NCI-H774 (cell line): ENCODE measurements at regions not wholly inside any gene's neighbourhood (a gene's known extent, or its start where the extent isn't known, plus 50 kb on each side); places are given as distances from the start of the nearest gene placed in this dataset.

Experiments used
- DNase-seq: peaks from one replicate; lab custom pipeline; 2025; lab: John Stamatoyannopoulos, UW

DNA sequence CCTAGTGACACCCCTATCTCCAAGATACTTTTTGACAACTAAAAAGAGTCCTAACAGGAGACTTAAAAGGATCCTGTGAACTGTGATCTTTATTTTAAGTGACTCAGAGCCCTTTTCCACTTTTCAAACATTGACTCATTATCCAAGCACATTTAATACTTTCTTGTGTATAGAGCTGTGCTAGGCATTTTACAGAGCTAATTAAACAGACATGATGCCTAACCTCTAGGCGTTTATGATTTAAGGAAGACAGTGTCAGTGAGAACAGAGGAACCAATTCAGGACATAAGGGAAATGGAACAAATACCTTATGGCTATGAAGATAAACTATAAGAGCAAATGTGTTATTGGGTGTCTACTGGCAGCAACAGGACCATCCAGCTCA, 282.6 kb downstream of the TPBG start:
- no peak for DNase-seq

DNA sequence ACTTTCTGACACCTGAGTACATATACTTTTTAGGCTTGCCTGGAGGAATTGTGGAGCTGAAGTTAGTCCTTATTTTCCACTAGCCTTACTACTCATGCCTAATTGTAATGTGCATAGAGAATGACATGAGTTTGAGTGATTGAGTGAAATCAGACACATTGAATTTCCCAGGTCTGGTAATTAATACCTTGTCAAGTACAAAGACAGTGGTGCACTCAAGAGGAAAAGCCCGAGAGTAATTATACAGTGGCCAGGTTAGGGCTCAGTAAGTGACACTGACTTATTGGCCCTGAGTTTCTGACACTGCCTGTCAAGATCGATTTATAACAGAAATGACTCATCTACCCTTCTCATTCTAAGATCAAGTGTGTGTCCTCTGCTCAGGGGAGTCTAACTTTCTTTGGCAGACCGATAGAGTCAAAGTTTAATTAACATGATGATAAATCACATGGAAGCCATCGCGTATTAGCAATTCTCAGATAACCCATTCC, 288.3 kb downstream of the TPBG start:
- DNase-seq, result peak; percentile 28

DNA sequence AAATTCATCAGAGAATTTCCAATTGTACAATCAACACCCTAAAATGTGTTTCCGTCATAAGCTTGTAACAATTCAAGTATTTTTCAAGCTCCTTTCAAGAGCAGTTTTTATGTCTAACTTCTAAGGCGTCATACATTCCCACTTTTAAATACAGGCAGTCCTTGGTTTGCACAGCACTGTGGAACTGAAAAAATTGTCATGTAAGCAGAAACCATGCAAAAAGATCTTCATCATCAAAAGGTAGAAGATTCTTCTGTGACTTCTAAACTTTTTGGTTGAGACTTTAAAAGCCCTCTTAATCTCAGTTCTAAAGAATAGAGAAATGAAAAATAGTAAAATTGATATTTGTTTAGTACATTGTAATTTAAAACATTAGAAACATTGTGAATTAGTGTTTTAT, 315.6 kb downstream of the TPBG start:
- no peak for DNase-seq

DNA sequence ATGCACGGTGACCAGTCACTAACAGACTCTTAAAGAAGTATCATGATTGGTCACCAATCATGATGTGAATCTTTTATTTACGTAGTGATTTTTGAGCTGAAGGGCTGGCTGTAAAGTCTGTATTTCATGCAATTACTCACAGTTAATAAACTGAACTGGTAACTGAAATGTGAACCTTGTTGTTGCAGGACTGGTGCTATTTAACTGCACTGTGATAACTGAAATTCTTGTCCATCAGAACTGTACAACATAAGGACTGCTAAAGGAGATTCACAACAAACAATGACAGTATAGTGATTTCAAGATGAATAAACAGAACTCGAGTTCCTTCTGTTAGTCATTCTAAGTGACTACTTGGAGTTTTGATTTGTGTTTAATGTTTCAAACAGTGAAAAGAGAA, 316.6 kb downstream of the TPBG start:
- no peak for DNase-seq

DNA sequence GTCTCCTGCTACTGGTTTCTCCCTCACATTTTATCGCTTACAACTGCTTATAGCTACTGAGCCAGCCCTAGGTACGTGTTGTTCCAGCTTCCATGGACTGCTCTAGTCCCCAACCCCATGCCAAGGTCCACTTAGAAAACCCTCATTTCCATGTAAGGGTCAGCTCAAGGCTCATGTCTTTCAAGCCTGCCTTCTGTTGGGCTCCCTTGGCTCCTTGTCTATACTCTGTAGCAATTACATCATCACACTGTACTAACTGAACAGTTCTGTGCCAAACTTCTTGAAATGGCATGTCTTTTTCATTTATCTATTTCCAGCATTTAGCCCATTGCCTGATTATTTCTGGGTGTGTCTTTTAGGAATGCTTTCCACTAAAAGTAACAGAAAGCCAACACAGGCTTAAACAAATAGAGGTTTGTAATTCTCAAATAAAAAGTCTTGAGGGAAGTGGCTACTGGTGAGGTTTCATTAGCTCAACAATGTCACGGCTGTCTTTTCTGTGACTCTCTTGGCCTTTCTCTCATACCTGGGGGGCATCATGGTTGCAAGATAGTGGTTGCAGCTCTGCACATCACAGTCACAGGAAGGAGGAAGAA, 317.6 kb downstream of the TPBG start:
- DNase-seq, result no peak

DNA sequence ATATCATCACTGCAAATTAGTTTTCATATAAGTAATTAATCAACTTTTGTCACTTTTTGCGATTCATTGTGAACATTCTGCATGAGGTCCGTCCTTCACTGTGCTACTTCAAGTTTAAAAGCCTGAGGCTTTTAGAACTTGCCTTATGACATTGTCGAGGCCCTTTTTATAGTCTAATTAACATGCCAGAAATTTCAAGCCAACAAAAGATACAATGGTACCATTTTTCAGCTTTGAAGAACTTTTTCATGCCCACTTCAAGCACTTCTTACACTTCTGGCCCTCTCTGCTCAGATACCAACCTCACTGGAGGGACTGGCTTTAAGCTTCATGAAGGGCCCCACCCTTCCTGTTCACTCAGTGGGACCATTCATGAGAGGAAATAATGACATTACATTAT, 323.1 kb downstream of the TPBG start:
- no peak for DNase-seq

DNA sequence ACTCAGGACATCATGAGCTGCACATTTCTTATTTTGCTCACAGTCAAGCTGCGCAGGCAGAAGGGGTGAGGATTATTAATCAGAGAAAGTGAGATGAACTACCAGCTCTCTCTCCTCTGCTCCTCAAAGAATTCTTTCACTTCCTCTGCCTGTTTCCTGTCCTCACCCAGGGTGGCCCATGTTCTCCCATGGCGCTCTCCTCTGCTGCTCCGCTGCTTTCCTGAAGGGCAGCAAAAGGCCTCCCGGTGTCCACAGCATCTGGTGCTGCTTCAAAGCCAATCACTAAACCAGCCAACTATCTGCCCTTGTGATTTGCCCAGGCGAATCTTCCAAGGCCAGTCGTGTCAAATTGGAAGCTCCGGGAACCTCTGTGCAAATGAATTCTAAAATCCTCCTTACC, 324.2 kb downstream of the TPBG start:
- DNase-seq, result no peak

DNA sequence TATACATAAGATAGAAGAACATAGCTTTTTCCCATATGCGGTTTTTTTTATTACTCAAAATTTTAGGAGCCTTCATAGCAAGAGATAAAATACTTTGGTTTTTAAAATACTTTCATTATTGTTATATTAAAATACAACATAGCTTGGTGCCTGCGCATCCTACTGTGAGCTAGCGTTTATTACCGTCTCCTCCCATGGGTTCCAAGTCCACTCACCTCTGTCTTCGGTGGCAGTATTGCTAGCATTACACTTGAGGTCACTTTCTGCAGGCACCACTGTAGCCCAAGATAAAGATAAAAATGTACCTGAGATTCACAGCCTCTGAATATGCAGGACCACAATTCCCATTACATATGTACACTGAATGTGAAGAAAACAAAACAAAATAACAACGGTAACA, 326.7 kb downstream of the TPBG start:
- DNase-seq, result no peak

DNA sequence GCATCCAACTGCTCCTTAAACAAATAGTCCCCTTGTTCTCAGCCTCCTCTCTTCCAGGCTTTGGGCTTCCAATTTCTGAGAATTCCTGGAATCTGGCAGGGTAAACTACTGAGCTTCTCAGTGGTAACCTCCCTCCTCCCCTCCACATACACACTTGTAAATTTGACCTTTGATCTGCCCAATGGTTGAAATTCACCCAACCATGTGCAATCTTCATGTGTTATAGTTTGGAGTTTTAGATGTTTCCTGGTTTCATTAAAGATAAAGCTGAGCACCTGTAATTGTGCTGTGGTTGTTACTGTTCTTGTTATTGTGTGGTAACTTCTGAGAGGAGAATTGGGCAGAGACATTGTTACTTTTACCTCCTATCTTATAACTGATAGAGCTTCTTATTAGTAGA, 328.4 kb downstream of the TPBG start:
- no peak for DNase-seq

DNA sequence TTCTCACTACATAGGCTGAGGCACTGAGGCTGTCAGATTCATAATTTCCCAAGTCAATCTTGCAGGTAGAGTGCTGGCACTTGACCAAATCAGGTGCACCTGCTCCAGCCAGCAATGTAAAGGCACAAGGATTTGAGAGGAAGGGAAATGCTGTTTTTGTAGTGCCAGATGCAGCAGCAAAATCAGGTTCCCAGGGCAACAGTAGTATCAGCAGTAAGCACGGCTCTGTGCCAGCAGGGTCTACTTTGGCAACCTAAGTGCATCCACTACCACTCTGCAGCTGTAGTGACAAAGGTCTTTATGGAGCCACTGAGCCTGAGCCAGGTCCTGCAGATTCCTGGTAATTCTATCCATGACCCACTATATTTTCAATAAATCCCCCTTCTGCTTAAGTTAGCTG, 329.5 kb downstream of the TPBG start:
- peak; percentile 97 for DNase-seq

DNA sequence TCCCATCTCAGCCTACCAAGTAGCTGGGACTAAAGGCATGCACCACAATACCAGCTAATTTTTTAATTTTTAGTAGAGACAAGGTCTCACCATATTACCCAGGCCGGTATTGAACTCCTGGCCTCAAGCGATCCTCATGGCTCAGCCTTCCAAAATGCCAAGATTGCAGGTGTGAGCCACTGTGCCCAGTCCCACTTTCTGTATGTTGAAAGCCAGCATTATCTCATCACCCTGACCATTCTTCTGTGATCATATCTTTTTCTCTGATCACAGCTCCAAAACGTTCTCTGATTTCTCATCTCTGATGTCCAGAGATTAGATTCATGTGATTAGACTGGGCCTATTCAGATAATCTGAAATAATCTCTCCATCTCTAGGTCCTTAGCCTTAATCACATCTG, 337.7 kb downstream of the TPBG start:
- no peak for DNase-seq

DNA sequence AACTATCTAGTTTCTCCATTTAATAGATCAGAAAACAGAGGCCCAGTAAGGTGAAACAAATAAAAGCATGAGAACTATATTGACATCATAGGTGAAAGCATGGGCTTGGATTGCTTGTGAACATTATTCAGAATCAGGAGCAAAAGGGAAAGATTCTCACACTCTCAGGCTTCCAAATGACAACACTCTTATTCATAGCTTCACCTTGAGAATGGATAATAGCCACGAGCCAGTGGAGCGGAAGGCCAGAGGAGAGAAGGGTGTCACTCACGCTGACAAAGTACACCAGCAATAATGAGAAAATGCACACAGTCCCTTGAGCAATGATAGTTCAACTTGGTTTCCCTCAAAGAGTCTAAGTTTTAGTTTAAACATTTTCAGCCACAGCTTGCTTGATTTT, 339.0 kb downstream of the TPBG start:
- no peak for DNase-seq

DNA sequence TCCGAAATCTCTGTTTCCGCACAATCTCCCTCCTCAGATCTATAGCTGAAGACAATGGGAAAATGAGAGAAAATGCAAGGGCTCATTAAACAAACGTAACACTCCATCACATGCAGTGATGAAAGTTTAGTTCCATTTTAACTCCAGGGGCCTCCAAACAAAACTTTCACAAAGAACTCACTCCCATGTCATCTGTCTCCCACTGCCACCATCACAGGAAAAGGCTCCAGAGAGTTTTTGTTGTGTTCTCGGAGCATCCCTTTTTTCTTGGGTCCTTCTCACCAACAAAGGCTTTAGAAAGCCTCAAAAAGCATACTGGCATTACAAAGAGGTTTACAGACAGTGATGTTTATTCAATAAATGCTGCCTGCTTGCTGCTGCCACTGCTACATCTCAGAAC, 339.6 kb downstream of the TPBG start:
- no peak for DNase-seq

DNA sequence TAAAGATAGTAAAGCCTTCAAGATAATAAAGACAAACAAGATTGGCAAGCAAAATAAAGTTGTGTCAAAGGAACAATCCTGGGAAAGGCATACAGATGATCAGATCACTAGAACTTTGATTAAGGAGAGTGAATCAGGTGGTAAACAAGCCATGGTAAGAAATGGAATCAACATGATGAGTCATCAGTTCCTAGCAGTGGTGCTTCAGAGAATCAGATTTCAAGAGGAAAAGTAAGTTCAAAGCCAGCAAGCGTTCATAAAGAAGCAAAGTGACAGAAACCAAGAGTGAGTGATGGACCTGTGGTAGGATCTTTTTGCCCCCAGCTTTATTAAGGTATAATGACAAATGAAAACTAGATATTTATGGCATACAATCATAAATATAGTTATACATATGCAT, 340.4 kb downstream of the TPBG start:
- DNase-seq, result no peak

DNA sequence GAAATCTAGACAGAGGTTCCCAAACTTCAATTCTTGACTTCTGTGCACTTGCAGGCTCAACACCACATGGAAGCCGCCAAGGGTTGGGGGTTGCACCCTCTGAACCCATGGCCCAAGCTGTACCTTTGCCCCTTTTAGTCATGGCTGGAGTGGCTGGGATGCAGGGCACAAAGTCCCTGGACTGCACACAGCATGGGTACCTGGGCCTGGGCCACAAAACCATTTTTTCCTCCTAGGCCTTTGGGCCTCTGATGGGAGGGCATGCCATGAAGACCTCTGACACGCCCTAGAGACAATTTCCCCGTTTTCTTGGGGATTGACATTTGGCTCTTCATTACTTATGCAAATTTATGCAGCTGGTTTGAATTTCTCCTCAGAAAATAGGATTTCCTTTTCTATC, 342.0 kb downstream of the TPBG start:
- DNase-seq, result no peak

DNA sequence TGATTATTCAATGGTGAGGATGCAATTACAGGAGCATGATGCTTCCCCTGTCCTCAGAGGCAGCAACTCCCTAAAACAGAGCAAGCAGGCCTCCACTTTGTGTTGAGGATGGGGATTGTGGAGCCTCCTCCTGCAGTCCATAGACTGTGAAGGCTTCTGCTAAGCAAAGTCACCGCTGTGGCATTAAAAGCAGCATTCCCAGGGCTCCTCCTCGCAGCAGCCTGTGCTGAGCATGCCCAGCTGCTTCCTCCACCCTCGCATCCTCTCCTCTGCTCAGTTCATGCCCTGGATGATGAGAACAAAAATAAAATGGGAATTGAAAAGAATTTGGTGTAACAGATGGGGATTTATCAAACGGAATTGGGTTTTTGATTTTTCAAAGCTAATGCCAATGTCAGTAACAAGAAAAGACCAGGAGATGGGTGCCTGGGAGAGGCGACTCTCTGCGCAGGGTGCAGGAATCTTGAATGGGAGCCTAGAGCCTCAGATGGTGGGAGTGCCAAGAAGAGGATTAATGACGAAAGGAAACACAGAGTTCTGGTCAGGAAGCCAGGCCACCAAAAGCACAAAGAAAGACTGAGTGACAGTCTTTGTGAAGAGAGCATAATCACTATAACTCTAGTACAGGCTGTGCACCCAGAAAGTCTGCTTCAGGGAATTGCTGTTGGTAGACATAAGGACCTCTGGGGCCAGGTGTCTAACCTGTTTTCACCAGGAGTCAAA, 347.6 kb downstream of the TPBG start:
- DNase-seq, result no peak

DNA sequence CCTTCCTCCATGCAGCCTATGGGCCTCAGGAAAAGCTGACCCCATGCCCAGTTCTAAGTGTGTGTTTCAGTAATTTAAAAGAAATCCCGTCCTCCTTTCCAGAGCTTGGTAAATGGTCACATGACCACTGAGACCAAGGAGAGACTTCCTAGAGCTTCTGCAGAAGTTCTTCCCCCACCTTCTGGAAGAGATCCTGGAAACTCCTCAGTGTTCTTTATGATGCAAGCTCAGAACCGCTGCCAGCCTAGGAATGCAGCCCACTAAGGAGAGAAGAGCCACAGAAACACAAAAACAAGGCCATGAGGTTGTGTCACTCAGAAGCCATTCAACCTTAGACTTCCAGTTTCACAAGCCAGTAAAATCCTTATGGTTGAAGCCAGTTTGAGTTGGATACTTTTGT, 348.4 kb downstream of the TPBG start:
- DNase-seq, result no peak

DNA sequence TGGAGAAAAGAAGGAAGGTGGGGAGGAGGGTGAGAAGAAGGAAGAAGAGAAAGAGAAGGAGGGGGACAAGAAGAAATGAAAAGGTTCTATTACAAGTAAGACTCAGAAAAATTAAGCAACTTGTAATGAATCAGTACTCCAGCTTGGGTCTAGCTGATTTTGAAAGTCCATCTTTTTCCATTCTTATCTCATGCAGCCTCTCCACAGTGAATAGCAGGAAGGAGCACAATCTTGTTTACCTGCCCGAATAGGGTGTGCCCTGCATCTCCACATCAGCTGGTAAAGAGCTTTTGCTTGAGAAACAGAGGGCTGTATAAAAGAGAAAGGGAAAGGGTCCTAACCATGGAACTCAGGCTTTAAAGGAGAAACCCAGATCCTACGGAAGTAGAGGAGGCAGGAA, 348.8 kb downstream of the TPBG start:
- no peak for DNase-seq

DNA sequence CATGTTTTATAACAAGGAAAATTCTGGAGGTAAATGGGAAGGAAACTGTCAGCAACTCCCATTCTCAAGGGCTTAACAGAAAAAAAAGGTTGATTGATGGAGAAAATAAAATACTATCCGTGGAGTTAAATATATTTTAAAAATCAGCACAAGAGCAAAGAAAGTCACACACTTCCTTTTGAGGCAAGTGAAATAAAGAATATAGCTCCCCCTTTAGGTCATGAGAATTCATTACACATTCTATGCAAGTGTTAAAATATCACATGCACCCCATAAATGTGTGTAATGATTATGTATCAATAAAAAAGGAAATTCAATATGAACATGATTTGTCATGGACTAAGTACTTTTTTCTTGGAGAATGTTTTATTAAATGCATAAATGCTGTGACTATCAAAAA, 349.2 kb downstream of the TPBG start:
- DNase-seq, result no peak

DNA sequence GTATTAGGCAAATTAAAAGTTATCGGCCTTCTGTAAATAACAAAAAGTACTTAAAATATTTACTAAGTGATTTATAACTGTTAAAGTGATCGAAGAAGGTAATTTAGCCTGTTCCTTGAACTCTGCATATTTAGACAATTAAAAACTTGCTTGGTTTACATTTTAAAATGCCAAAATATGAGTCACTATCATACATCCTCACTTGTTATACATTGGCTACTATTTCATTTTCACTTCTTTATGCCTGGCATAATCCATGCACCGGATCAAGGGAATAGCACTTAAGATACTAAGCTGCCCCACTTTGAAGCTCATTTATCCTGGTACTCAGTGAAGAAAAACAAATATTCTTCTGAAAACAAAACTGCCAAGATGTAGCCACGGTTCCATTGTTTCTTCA, 344.6 kb downstream of the UBE3D start:
- DNase-seq, result no peak

DNA sequence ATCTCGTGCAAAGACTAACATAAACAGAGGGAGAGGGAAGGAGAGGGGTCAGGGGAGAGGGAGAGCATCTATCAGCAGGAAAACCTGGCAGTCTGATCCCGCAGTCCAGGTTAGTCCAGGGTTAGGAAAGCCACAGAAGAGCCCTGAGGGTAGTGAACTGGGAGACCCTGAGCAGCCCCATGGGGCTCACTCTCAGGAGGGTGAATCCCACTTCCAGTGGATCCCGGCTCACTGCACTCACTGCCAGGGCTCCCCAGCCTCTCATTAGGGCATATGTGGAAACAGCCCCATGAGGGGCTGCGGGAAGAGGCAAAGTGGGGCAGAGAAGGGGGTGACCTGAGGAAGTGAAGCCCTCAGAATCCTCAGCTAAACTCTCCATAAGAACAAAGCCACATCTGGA, 329.9 kb downstream of the UBE3D start:
- no peak for DNase-seq

DNA sequence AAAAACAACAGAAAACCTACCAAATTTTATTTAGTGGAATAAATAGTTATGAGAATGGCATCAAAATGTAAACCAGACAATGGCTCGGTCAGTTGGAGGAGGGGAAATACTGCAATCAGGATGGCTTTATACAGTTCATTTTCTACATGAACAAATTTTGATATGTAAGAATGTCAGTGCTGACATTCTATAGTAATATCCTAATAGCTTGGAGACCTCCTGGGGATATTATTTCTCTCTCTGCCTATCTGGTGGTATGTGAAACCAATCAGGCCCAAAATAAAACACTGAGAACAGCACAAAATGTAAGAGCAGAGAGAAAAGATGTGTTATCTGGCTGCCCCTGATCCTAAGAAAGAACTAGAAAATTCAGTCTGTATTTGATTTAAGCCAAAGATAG, 327.7 kb downstream of the UBE3D start:
- no peak for DNase-seq

DNA sequence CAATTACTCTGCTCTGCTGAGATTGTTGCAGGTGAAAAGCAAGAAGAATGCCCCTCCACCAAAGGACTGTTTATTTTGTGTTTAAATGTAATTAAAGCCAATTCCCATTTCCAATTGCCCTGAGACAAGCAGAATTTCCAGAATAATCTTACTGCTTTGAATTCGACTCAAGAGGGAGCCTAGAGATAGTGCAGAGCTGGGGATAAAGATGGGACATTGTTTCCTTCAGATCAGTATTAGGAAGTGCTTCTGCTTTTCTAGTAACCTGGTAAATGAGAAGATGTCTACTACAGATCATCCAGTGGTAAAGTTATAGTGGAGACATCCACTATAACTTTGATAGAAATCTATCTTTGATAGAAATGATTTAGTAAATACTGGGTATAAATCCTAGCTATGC, 326.9 kb downstream of the UBE3D start:
- no peak for DNase-seq

DNA sequence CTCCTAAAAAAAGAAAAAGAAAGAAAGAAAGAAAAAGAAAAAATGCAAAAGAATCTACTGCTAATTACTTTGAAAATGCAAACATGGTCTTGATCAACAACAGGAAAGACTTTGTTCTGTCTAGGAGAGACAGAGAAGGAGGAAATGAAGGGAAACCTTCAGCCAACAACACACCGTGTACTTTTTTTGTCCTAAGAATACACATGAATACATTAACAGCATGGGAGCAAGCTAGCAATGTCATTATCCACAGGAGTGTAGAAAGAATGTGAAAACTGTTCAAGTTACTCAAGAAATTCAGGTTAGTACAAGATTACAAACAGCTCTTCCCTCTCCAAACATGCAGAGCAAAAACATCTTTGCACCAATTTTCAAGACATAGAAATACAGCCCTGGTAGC, 326.3 kb downstream of the UBE3D start:
- DNase-seq, result no peak
